GM20000 (cell line): ENCODE measurements at regions not wholly inside any gene's neighbourhood (a gene's known extent, or its start where the extent isn't known, plus 50 kb on each side); places are given as distances from the start of the nearest gene placed in this dataset.
"Not testable (repeated sequence)": the region's sequence is repeated elsewhere in the genome, so short reads cannot be mapped to it uniquely, and the experiment has no call there.

Experiments used
- DNase-seq: peaks from one replicate; pipeline ENCODE4 v3.0.0; 2012; ENCODE audit warnings: low spot score
- CTCF ChIP-seq: IDR thresholded peaks from 2 replicates; pipeline ENCODE4 v1.5.1; 2012; ENCODE audit warnings: mild to moderate bottlenecking, control low read depth; ENCODE audit errors: extremely low read depth, missing control alignments

GRCh38 chr16:86955136-86955855 lies 361.9 kb downstream of the C16orf95 start:
- no peak for TF ChIP-seq CTCF
- DNase-seq = no peak

- DNase-seq = no peak
- no peak for TF ChIP-seq CTCF
Measured at GRCh38 chr16:86956437-86956836, 360.8 kb downstream of the C16orf95 start.

- not testable (repeated sequence) for DNase-seq
Measured at GRCh38 chr16:86957662-86958198, 359.5 kb downstream of the C16orf95 start.

- DNase-seq = no peak
- no peak for TF ChIP-seq CTCF
Measured at GRCh38 chr16:86958423-86958822, 358.8 kb downstream of the C16orf95 start.

GRCh38 chr16:86959091-86959651 lies 358.0 kb downstream of the C16orf95 start:
- no peak for TF ChIP-seq CTCF
- DNase-seq = no peak

- DNase-seq = no peak
- no peak for TF ChIP-seq CTCF
Measured at GRCh38 chr16:86959729-86960128, 357.5 kb downstream of the C16orf95 start.

- TF ChIP-seq CTCF = no peak
Measured at GRCh38 chr16:86960266-86960665, 356.9 kb downstream of the C16orf95 start.

More at GRCh38 chr16:86960266-86960665, 356.9 kb downstream of the C16orf95 start:
- no peak for DNase-seq
